UCSD-AML1 (cell line): ENCODE measurements at regions not wholly inside any gene's neighbourhood (a gene's known extent, or its start where the extent isn't known, plus 50 kb on each side); places are given as distances from the start of the nearest gene placed in this dataset.

Source experiments
- DNase-seq: peaks from one replicate; lab custom pipeline; 2025; ENCODE audit not compliant: unreplicated experiment; lab: John Stamatoyannopoulos, UW

GRCh38 chr13:30359991-30360390 lies 52.6 kb upstream of the KATNAL1 start:
- DNase-seq = no peak

GRCh38 chr13:30360586-30360985 lies 53.2 kb upstream of the KATNAL1 start:
- no peak for DNase-seq

- DNase-seq = no peak
Observed at GRCh38 chr13:30362005-30362788, 54.8 kb upstream of the KATNAL1 start.

GRCh38 chr13:30362869-30363268 lies 55.5 kb upstream of the KATNAL1 start:
- DNase-seq = no peak

GRCh38 chr13:30363725-30364124 lies 56.4 kb upstream of the KATNAL1 start:
- DNase-seq = no peak

GRCh38 chr13:30364133-30364532 lies 56.8 kb upstream of the KATNAL1 start:
- no peak for DNase-seq

- no peak for DNase-seq
Observed at GRCh38 chr13:30364876-30365275, 57.4 kb upstream of the UBE2L5 start.

GRCh38 chr13:30366088-30366487 lies 56.2 kb upstream of the UBE2L5 start:
- no peak for DNase-seq

- DNase-seq = no peak
Observed at GRCh38 chr13:30367296-30367695, 55.0 kb upstream of the UBE2L5 start.

GRCh38 chr13:30370146-30370545 lies 52.1 kb upstream of the UBE2L5 start:
- no peak for DNase-seq

GRCh38 chr13:30370916-30371521 lies 51.3 kb upstream of the UBE2L5 start:
- no peak for DNase-seq

- peak; percentile 36 for DNase-seq
Observed at GRCh38 chr13:30371649-30372265, 50.5 kb upstream of the UBE2L5 start.
